Fibroblast of the aortic adventitia (primary cell): ENCODE measurements at regions not wholly inside any gene's neighbourhood (a gene's known extent, or its start where the extent isn't known, plus 50 kb on each side); places are given as distances from the start of the nearest gene placed in this dataset.

ENCODE experiments used
- DNase-seq: peaks from one replicate; pipeline ENCODE4 v3.0.0-alpha.2; 2010; ENCODE audit warnings: low read depth
- H3K4me3 ChIP-seq: 2 replicates; pipeline ENCODE4 v1.5.1; 2011; ENCODE audit warnings: low read depth, mild to moderate bottlenecking, control low read depth, low read length, moderate library complexity
- CTCF ChIP-seq: IDR thresholded peaks from 2 replicates; pipeline ENCODE4 v1.5.1; 2011; ENCODE audit warnings: mild to moderate bottlenecking, low read length, control low read depth, inconsistent platforms; ENCODE audit not compliant: insufficient read depth

GRCh38 chr7:121519548-121520521, 123.7 kb upstream of the FAM3C start:
- H3K4me3 ChIP-seq: no peak overlapping the region
- DNase-seq: peak; percentile 54
- TF ChIP-seq CTCF: no peak

- TF ChIP-seq CTCF: no peak
- H3K4me3 ChIP-seq: no peak overlapping the region
Observed at GRCh38 chr7:121517591-121517990, 121.5 kb upstream of the FAM3C start.

GRCh38 chr7:121516821-121517220, 120.7 kb upstream of the FAM3C start:
- peak; percentile 71 for DNase-seq
- TF ChIP-seq CTCF: no peak
- no peak overlapping the region for H3K4me3 ChIP-seq

More at GRCh38 chr7:121517591-121517990, 121.5 kb upstream of the FAM3C start:
- DNase-seq: no peak

GRCh38 chr7:121515630-121516401, 119.7 kb upstream of the FAM3C start:
- no peak for DNase-seq
- no peak overlapping the region for H3K4me3 ChIP-seq
- no peak for TF ChIP-seq CTCF

GRCh38 chr7:121515229-121515628, 119.1 kb upstream of the FAM3C start:
- no peak for DNase-seq
- no peak overlapping the region for H3K4me3 ChIP-seq
- TF ChIP-seq CTCF: no peak

GRCh38 chr7:121513105-121513504, 117.0 kb upstream of the FAM3C start:
- no peak overlapping the region for H3K4me3 ChIP-seq

More at GRCh38 chr7:121513105-121513504, 117.0 kb upstream of the FAM3C start:
- DNase-seq: no peak
- no peak for TF ChIP-seq CTCF
